K562 (cell line): ENCODE measurements at regions not wholly inside any gene's neighbourhood (a gene's known extent, or its start where the extent isn't known, plus 50 kb on each side); places are given as distances from the start of the nearest gene placed in this dataset.

Experiments used
- HINFP ChIP-seq: fragments of 450-650 bp; conservative IDR thresholded peaks from 2 replicates; pipeline ENCODE4 v1.6.1; 2016; ENCODE audit warnings: missing genetic modification characterization, low read depth, mild to moderate bottlenecking, control low read depth, missing compliant biosample characterization
- MAFF ChIP-seq: IDR thresholded peaks from 2 replicates; pipeline ENCODE4 v1.6.1; 2012; ENCODE audit warnings: low read length, improper control_type of control experiment
- TEAD2 ChIP-seq: fragments of 450-650 bp; IDR thresholded peaks from 2 replicates; pipeline ENCODE4 v1.6.1; 2016; ENCODE audit warnings: missing genetic modification characterization, control low read depth, missing compliant biosample characterization
- ZNF778 ChIP-seq: fragments of 450-650 bp; formaldehyde crosslinking; IDR thresholded peaks from 2 replicates; pipeline ENCODE4 v1.4.0; 2020; ENCODE audit warnings: mild to moderate bottlenecking, moderate library complexity

GRCh38 chr2:120875431-120875830 is 139.8 kb downstream of the GLI2 start:
- no peak for TF ChIP-seq MAFF
- TF ChIP-seq ZNF778, result no peak
- no peak for TF ChIP-seq TEAD2 (tag)
- no peak for TF ChIP-seq HINFP (tag)
